ENCODE measurements at regions not wholly inside any gene's neighbourhood (a gene's known extent, or its start where the extent isn't known, plus 50 kb on each side); places are given as distances from the start of the nearest gene placed in this dataset.
A peak's percentile ranks its signal among the peaks of the same experiment; 100 is the strongest.

GRCh38 chr9:7879551-7880245 is 80.1 kb upstream of the DMAC1 start:
- no peak for DNase-seq (ENCODE audit: low read depth, low spot score)
- Histone ChIP-seq H3K9ac (ENCODE audit: insufficient read length) (no peak overlapping the region), H3K36me3 (ENCODE audit: insufficient read depth, low read length) (no peaks in the 10 kb centered on the region), H3K4me3 (no peak overlapping the region), H3K27ac (no peak overlapping the region), H3K9me3 (ENCODE audit: low read depth, low read length) (no peaks in the 10 kb centered on the region)
- TF ChIP-seq POLR2AphosphoS5 (IDR thresholded peaks at IDR 0.05; ENCODE audit: borderline replicate concordance, low read depth, low read length) = no peak
- no peak for TF ChIP-seq FOXP2 (optimal IDR thresholded peaks at IDR 0.05; ENCODE audit: control extremely low read depth, extremely low read length, insufficient read depth)
- no peak for TF ChIP-seq EZH2 (IDR thresholded peaks at IDR 0.05)

- Histone ChIP-seq H3K36me3 (ENCODE audit: insufficient read depth, low read length) (no peaks in the 10 kb centered on the region), H3K27ac (no peak overlapping the region), H3K9ac (ENCODE audit: insufficient read length) (no peak overlapping the region), H3K9me3 (ENCODE audit: low read depth, low read length) (no peaks in the 10 kb centered on the region), H3K4me3 (no peak overlapping the region)
- TF ChIP-seq POLR2AphosphoS5 (IDR thresholded peaks at IDR 0.05; ENCODE audit: borderline replicate concordance, low read depth, low read length) (no peak), EZH2 (IDR thresholded peaks at IDR 0.05) (no peak), FOXP2 (optimal IDR thresholded peaks at IDR 0.05; ENCODE audit: control extremely low read depth, extremely low read length, insufficient read depth) (no peak)
- no peak for DNase-seq (ENCODE audit: low read depth, low spot score)
Measured at GRCh38 chr9:7871977-7872730, 72.6 kb upstream of the DMAC1 start.

- Histone ChIP-seq H3K4me3 (no peak overlapping the region), H3K9me3 (ENCODE audit: low read depth, low read length) (no peaks in the 10 kb centered on the region), H3K27ac (no peak overlapping the region), H3K9ac (ENCODE audit: insufficient read length) (no peak overlapping the region), H3K36me3 (ENCODE audit: insufficient read depth, low read length) (no peaks in the 10 kb centered on the region)
- DNase-seq (ENCODE audit: low read depth, low spot score) = no peak
- TF ChIP-seq EZH2 (IDR thresholded peaks at IDR 0.05) (no peak), FOXP2 (optimal IDR thresholded peaks at IDR 0.05; ENCODE audit: control extremely low read depth, extremely low read length, insufficient read depth) (no peak), POLR2AphosphoS5 (IDR thresholded peaks at IDR 0.05; ENCODE audit: borderline replicate concordance, low read depth, low read length) (no peak)
Measured at GRCh38 chr9:7869340-7869739, 69.8 kb upstream of the DMAC1 start.

- H3K9me3 ChIP-seq (ENCODE audit: low read depth, low read length) = no peaks in the 10 kb centered on the region
- no peak overlapping the region for H3K4me3 ChIP-seq
- no peak for DNase-seq (ENCODE audit: low read depth, low spot score)
- no peak overlapping the region for H3K27ac ChIP-seq
- no peaks in the 10 kb centered on the region for H3K36me3 ChIP-seq (ENCODE audit: insufficient read depth, low read length)
- H3K9ac ChIP-seq (ENCODE audit: insufficient read length) = no peak overlapping the region
- TF ChIP-seq FOXP2 (optimal IDR thresholded peaks at IDR 0.05; ENCODE audit: control extremely low read depth, extremely low read length, insufficient read depth) = no peak
- no peak for TF ChIP-seq POLR2AphosphoS5 (IDR thresholded peaks at IDR 0.05; ENCODE audit: borderline replicate concordance, low read depth, low read length)
- no peak for TF ChIP-seq EZH2 (IDR thresholded peaks at IDR 0.05)
Measured at GRCh38 chr9:7862170-7862569, 62.6 kb upstream of the DMAC1 start.

- H3K9me3 ChIP-seq (ENCODE audit: low read depth, low read length) = no peaks in the 10 kb centered on the region
- no peak overlapping the region for H3K9ac ChIP-seq (ENCODE audit: insufficient read length)
- TF ChIP-seq FOXP2 (optimal IDR thresholded peaks at IDR 0.05; ENCODE audit: control extremely low read depth, extremely low read length, insufficient read depth) (no peak), EZH2 (IDR thresholded peaks at IDR 0.05) (no peak), POLR2AphosphoS5 (IDR thresholded peaks at IDR 0.05; ENCODE audit: borderline replicate concordance, low read depth, low read length) (no peak)
- H3K36me3 ChIP-seq (ENCODE audit: insufficient read depth, low read length) = no peaks in the 10 kb centered on the region
- no peak overlapping the region for H3K27ac ChIP-seq
- H3K4me3 ChIP-seq = no peak overlapping the region
- DNase-seq (ENCODE audit: low read depth, low spot score) = no peak
Measured at GRCh38 chr9:7861086-7861485, 61.5 kb upstream of the DMAC1 start.

- no peaks in the 10 kb centered on the region for H3K9me3 ChIP-seq (ENCODE audit: low read depth, low read length)
- H3K36me3 ChIP-seq (ENCODE audit: insufficient read depth, low read length) = no peaks in the 10 kb centered on the region
- TF ChIP-seq FOXP2 (optimal IDR thresholded peaks at IDR 0.05; ENCODE audit: control extremely low read depth, extremely low read length, insufficient read depth) (no peak), EZH2 (IDR thresholded peaks at IDR 0.05) (no peak), POLR2AphosphoS5 (IDR thresholded peaks at IDR 0.05; ENCODE audit: borderline replicate concordance, low read depth, low read length) (no peak)
- no peak overlapping the region for H3K9ac ChIP-seq (ENCODE audit: insufficient read length)
- DNase-seq (ENCODE audit: low read depth, low spot score) = no peak
- H3K27ac ChIP-seq = no peak overlapping the region
- no peak overlapping the region for H3K4me3 ChIP-seq
Measured at GRCh38 chr9:7860335-7860709, 60.7 kb upstream of the DMAC1 start.

- no peak for TF ChIP-seq POLR2AphosphoS5 (IDR thresholded peaks at IDR 0.05; ENCODE audit: borderline replicate concordance, low read depth, low read length)
- no peak for TF ChIP-seq FOXP2 (optimal IDR thresholded peaks at IDR 0.05; ENCODE audit: control extremely low read depth, extremely low read length, insufficient read depth)
- no peak for TF ChIP-seq EZH2 (IDR thresholded peaks at IDR 0.05)
Measured at GRCh38 chr9:7859701-7860334, 60.2 kb upstream of the DMAC1 start.

GRCh38 chr9:7858166-7858565 is 58.6 kb upstream of the DMAC1 start:
- Histone ChIP-seq H3K4me3 (no peak overlapping the region), H3K27ac (no peak overlapping the region), H3K9ac (ENCODE audit: insufficient read length) (no peak overlapping the region), H3K9me3 (ENCODE audit: low read depth, low read length) (no peaks in the 10 kb centered on the region), H3K36me3 (ENCODE audit: insufficient read depth, low read length) (no peaks in the 10 kb centered on the region)
- no peak for TF ChIP-seq FOXP2 (optimal IDR thresholded peaks at IDR 0.05; ENCODE audit: control extremely low read depth, extremely low read length, insufficient read depth)
- no peak for TF ChIP-seq POLR2AphosphoS5 (IDR thresholded peaks at IDR 0.05; ENCODE audit: borderline replicate concordance, low read depth, low read length)
- TF ChIP-seq EZH2 (IDR thresholded peaks at IDR 0.05) = no peak
- no peak for DNase-seq (ENCODE audit: low read depth, low spot score)

More at GRCh38 chr9:7859701-7860334, 60.2 kb upstream of the DMAC1 start:
- Histone ChIP-seq H3K27ac (no peak overlapping the region), H3K36me3 (ENCODE audit: insufficient read depth, low read length) (no peaks in the 10 kb centered on the region), H3K9me3 (ENCODE audit: low read depth, low read length) (no peaks in the 10 kb centered on the region), H3K9ac (ENCODE audit: insufficient read length) (no peak overlapping the region), H3K4me3 (peak overlapping the region; percentile 14; the same call in 1 of the 2 replicates)
- DNase-seq (ENCODE audit: low read depth, low spot score) = no peak
